Epithelial cell of proximal tubule (primary cell): ENCODE measurements at regions not wholly inside any gene's neighbourhood (a gene's known extent, or its start where the extent isn't known, plus 50 kb on each side); places are given as distances from the start of the nearest gene placed in this dataset.

Experiments used
- DNase-seq: peaks from one replicate; pipeline ENCODE4 v3.0.0-alpha.2; 2011; ENCODE audit warnings: low read depth
- H3K4me3 ChIP-seq: 2 replicates; pipeline ENCODE4 v1.5.1; 2011; ENCODE audit warnings: low read depth, mild to moderate bottlenecking, low read length
- TF ChIP-seq, protein P1 (sequence below): conservative IDR thresholded peaks from 2 replicates; pipeline ENCODE4 v1.5.1; 2012; ENCODE audit warnings: low read depth, mild to moderate bottlenecking, low read length

GRCh38 chr3:169029674-169030285 is 633.7 kb downstream of the MECOM start:
- TF ChIP-seq, protein P1, sequence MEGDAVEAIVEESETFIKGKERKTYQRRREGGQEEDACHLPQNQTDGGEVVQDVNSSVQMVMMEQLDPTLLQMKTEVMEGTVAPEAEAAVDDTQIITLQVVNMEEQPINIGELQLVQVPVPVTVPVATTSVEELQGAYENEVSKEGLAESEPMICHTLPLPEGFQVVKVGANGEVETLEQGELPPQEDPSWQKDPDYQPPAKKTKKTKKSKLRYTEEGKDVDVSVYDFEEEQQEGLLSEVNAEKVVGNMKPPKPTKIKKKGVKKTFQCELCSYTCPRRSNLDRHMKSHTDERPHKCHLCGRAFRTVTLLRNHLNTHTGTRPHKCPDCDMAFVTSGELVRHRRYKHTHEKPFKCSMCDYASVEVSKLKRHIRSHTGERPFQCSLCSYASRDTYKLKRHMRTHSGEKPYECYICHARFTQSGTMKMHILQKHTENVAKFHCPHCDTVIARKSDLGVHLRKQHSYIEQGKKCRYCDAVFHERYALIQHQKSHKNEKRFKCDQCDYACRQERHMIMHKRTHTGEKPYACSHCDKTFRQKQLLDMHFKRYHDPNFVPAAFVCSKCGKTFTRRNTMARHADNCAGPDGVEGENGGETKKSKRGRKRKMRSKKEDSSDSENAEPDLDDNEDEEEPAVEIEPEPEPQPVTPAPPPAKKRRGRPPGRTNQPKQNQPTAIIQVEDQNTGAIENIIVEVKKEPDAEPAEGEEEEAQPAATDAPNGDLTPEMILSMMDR = no peak
- no peak overlapping the region for H3K4me3 ChIP-seq
- no peak for DNase-seq

- no peak for DNase-seq
- TF ChIP-seq, protein P1 = no peak
Measured at GRCh38 chr3:169028716-169029115, 634.8 kb downstream of the MECOM start.

GRCh38 chr3:169026543-169027182 is 636.8 kb downstream of the MECOM start:
- TF ChIP-seq, protein P1 = no peak
- peak; percentile 89 for DNase-seq
- H3K4me3 ChIP-seq = peak overlapping the region; percentile 10

More at GRCh38 chr3:169028716-169029115, 634.8 kb downstream of the MECOM start:
- H3K4me3 ChIP-seq = no peak overlapping the region

GRCh38 chr3:169022457-169022856 is 641.1 kb downstream of the MECOM start:
- H3K4me3 ChIP-seq = no peak overlapping the region
- no peak for DNase-seq
- TF ChIP-seq, protein P1 = no peak

GRCh38 chr3:169020371-169020770 is 643.1 kb downstream of the MECOM start:
- DNase-seq = no peak
- H3K4me3 ChIP-seq = no peak overlapping the region
- TF ChIP-seq, protein P1 = no peak

GRCh38 chr3:169009453-169009852 is 654.1 kb downstream of the MECOM start:
- no peak overlapping the region for H3K4me3 ChIP-seq
- DNase-seq = no peak
- TF ChIP-seq, protein P1 = no peak

GRCh38 chr3:169008776-169009358 is 654.6 kb downstream of the MECOM start:
- TF ChIP-seq, protein P1 = no peak
- peak; percentile 95 for DNase-seq
- no peak overlapping the region for H3K4me3 ChIP-seq
